Occipital lobe (tissue), 1 donor: ENCODE measurements at regions not wholly inside any gene's neighbourhood (a gene's known extent, or its start where the extent isn't known, plus 50 kb on each side); places are given as distances from the start of the nearest gene placed in this dataset.

Source experiments
- DNase-seq: peaks from one replicate; lab custom pipeline; 2025; lab: John Stamatoyannopoulos, UW

GRCh38 chr10:47104786-47105385, 193.7 kb downstream of the PTPN20 start:
- no peak for DNase-seq

GRCh38 chr10:47107007-47107747, 192.8 kb upstream of the GDF10 start:
- DNase-seq = no peak

GRCh38 chr10:47109906-47110305, 190.1 kb upstream of the GDF10 start:
- no peak for DNase-seq

- no peak for DNase-seq
Measured at GRCh38 chr10:47111329-47111862, 188.6 kb upstream of the GDF10 start.

GRCh38 chr10:47112612-47113011, 187.4 kb upstream of the GDF10 start:
- DNase-seq = no peak

GRCh38 chr10:47113907-47114500, 186.0 kb upstream of the GDF10 start:
- DNase-seq = no peak

- DNase-seq = no peak
Measured at GRCh38 chr10:47114680-47115186, 185.3 kb upstream of the GDF10 start.

GRCh38 chr10:47115322-47115721, 184.7 kb upstream of the GDF10 start:
- DNase-seq = no peak

GRCh38 chr10:47116445-47116844, 183.6 kb upstream of the GDF10 start:
- DNase-seq = no peak

GRCh38 chr10:47118326-47118725, 181.7 kb upstream of the GDF10 start:
- no peak for DNase-seq

- DNase-seq = no peak
Measured at GRCh38 chr10:47121336-47121735, 178.7 kb upstream of the GDF10 start.

- no peak for DNase-seq
Measured at GRCh38 chr10:47123716-47124288, 176.2 kb upstream of the GDF10 start.

GRCh38 chr10:47127188-47127785, 172.7 kb upstream of the GDF10 start:
- DNase-seq = no peak

- no peak for DNase-seq
Measured at GRCh38 chr10:47130491-47130890, 169.5 kb upstream of the GDF10 start.

- no peak for DNase-seq
Measured at GRCh38 chr10:47133871-47134570, 166.0 kb upstream of the GDF10 start.

GRCh38 chr10:47136866-47137265, 163.1 kb upstream of the GDF10 start:
- no peak for DNase-seq

- DNase-seq = no peak
Measured at GRCh38 chr10:47137311-47137851, 162.6 kb upstream of the GDF10 start.

- DNase-seq = no peak
Measured at GRCh38 chr10:47139121-47139520, 160.9 kb upstream of the GDF10 start.

- no peak for DNase-seq
Measured at GRCh38 chr10:47140761-47141348, 159.1 kb upstream of the GDF10 start.

GRCh38 chr10:47141349-47141748, 158.6 kb upstream of the GDF10 start:
- no peak for DNase-seq
